Fibroblast of lung (primary cell): ENCODE measurements at regions not wholly inside any gene's neighbourhood (a gene's known extent, or its start where the extent isn't known, plus 50 kb on each side); places are given as distances from the start of the nearest gene placed in this dataset.

Experiments
- EZH2 ChIP-seq: IDR thresholded peaks from 2 replicates; pipeline ENCODE4 v1.5.1; 2012; ENCODE audit warnings: low read length, control low read depth, mild to moderate bottlenecking; ENCODE audit errors: missing control alignments
- TF ChIP-seq, protein P1 (sequence below), 2 donors: IDR thresholded peaks in 1 of 2; conservative IDR thresholded peaks in 1 of 2; 1 replicate in 1 of 2; 2 replicates in 1 of 2; pipeline ENCODE4 v1.5.1; 2011 to 2012; ENCODE audit warnings: low read length in 2 of 2, control low read depth in 1 of 2, inconsistent platforms in 1 of 2, low read depth in 1 of 2, mild to moderate bottlenecking in 1 of 2

GRCh38 chr2:39587168-39587567, 78.5 kb upstream of the TMEM178A start:
- TF ChIP-seq, protein P1, sequence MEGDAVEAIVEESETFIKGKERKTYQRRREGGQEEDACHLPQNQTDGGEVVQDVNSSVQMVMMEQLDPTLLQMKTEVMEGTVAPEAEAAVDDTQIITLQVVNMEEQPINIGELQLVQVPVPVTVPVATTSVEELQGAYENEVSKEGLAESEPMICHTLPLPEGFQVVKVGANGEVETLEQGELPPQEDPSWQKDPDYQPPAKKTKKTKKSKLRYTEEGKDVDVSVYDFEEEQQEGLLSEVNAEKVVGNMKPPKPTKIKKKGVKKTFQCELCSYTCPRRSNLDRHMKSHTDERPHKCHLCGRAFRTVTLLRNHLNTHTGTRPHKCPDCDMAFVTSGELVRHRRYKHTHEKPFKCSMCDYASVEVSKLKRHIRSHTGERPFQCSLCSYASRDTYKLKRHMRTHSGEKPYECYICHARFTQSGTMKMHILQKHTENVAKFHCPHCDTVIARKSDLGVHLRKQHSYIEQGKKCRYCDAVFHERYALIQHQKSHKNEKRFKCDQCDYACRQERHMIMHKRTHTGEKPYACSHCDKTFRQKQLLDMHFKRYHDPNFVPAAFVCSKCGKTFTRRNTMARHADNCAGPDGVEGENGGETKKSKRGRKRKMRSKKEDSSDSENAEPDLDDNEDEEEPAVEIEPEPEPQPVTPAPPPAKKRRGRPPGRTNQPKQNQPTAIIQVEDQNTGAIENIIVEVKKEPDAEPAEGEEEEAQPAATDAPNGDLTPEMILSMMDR (conservative IDR thresholded peaks at IDR 0.05 in 1 of 2, IDR thresholded peaks at IDR 0.05 in 1 of 2; ENCODE audit: low read depth in 1 of 2, low read length in 2 of 2): no peak
- no peak for TF ChIP-seq EZH2
